Uterus (tissue), 3 donors: ENCODE measurements at regions not wholly inside any gene's neighbourhood (a gene's known extent, or its start where the extent isn't known, plus 50 kb on each side); places are given as distances from the start of the nearest gene placed in this dataset.
"Not testable (repeated sequence)": the region's sequence is repeated elsewhere in the genome, so short reads cannot be mapped to it uniquely, and the experiment has no call there.

ENCODE experiments used
- DNase-seq, 2 donors: peaks; one replicate each; pipeline ENCODE4 v3.0.0-alpha.2; 2019 to 2020
- H3K27ac ChIP-seq, 2 donors: fragments of 200-600 bp; sonication (generic); 1 replicate in 1 of 2; 2 replicates in 1 of 2; pipeline ENCODE4 v1.5.1; 2016 to 2018
- H3K27me3 ChIP-seq, 2 donors: fragments of 200-600 bp; sonication (generic); one replicate each; pipeline ENCODE4 v1.5.1; 2018 to 2019; ENCODE audit warnings: control low read depth in 1 of 2
- H3K36me3 ChIP-seq, 2 donors: fragments of 200-600 bp; sonication (generic); one replicate each; pipeline ENCODE4 v1.5.1; 2019; ENCODE audit warnings: control low read depth in 1 of 2
- H3K4me1 ChIP-seq, 2 donors: fragments of 200-600 bp; sonication (generic); one replicate each; pipeline ENCODE4 v1.5.1; 2018 to 2019; ENCODE audit warnings: control low read depth in 1 of 2
- H3K4me3 ChIP-seq, 2 donors: fragments of 200-600 bp; sonication (generic); 1 replicate in 1 of 2; 2 replicates in 1 of 2; pipeline ENCODE4 v1.5.1; 2018 to 2019; ENCODE audit warnings: mild to moderate bottlenecking in 1 of 2
- H3K9me3 ChIP-seq, 2 donors: fragments of 200-600 bp; sonication (generic); one replicate each; pipeline ENCODE4 v1.5.1; 2019; ENCODE audit warnings: control low read depth in 1 of 2
- CTCF ChIP-seq, 4 experiments: fragments of 200-600 bp in 2 of 4; fragments of 450-650 bp in 2 of 4; sonication (generic) in 2 of 4; IDR thresholded peaks; one replicate each; pipeline ENCODE4 v1.5.1; 2016 to 2019; ENCODE audit warnings: antibody characterized with exemption in 4 of 4, mild to moderate bottlenecking in 2 of 4, moderate library complexity in 1 of 4
- POLR2A ChIP-seq, 2 donors: fragments of 450-650 bp; IDR thresholded peaks; one replicate each; pipeline ENCODE4 v1.6.1; 2016; ENCODE audit warnings: antibody characterized with exemption in 2 of 2, mild to moderate bottlenecking in 1 of 2, moderate library complexity in 1 of 2
- intact Hi-C: fragments of 100-400 bp; cut with DNase I; formaldehyde crosslinking; loops from one replicate; pipeline ENCODE4 v1.15.1; 2023; ENCODE audit warnings: low total_unique reads
- donor health status: DM: yes; HTN: yes; CAD: no.

GRCh38 chr4:132479543-132479942, 669.6 kb upstream of the PCDH10 start:
- no peak overlapping the region for H3K27ac ChIP-seq
- no peaks in the 10 kb centered on the region for H3K4me1 ChIP-seq
- DNase-seq: no peak
- no peaks in the 10 kb centered on the region for H3K9me3 ChIP-seq
- TF ChIP-seq CTCF (IDR thresholded peaks at IDR 0.05): no peak
- TF ChIP-seq POLR2A (IDR thresholded peaks at IDR 0.05): no peak
- no peaks in the 10 kb centered on the region for H3K36me3 ChIP-seq
- intact Hi-C loops: no loop called here
- no peak overlapping the region for H3K4me3 ChIP-seq
- H3K27me3 ChIP-seq: no peaks in the 10 kb centered on the region

GRCh38 chr4:132488555-132488954, 660.5 kb upstream of the PCDH10 start:
- Histone ChIP-seq H3K4me1 (no peaks in the 10 kb centered on the region), H3K27me3 (no peaks in the 10 kb centered on the region), H3K36me3 (no peaks in the 10 kb centered on the region), H3K27ac (no peak overlapping the region), H3K4me3 (no peak overlapping the region), H3K9me3 (no peaks in the 10 kb centered on the region)
- TF ChIP-seq CTCF (IDR thresholded peaks at IDR 0.05) (no peak), POLR2A (IDR thresholded peaks at IDR 0.05) (no peak)
- DNase-seq: no peak
- intact Hi-C loops: no loop called here

- H3K4me3 ChIP-seq: no peak overlapping the region
- H3K4me1 ChIP-seq: no peaks in the 10 kb centered on the region
- no peak for TF ChIP-seq CTCF (IDR thresholded peaks at IDR 0.05)
- H3K36me3 ChIP-seq: no peaks in the 10 kb centered on the region
- no peak for DNase-seq
- H3K9me3 ChIP-seq: no peaks in the 10 kb centered on the region
- intact Hi-C loops: no loop called here
- no peak overlapping the region for H3K27ac ChIP-seq
- H3K27me3 ChIP-seq: no peaks in the 10 kb centered on the region
Measured at GRCh38 chr4:132493476-132493875, 655.6 kb upstream of the PCDH10 start.

- H3K27me3 ChIP-seq, H3K36me3 ChIP-seq, DNase-seq, H3K4me3 ChIP-seq, H3K9me3 ChIP-seq, H3K27ac ChIP-seq, H3K4me1 ChIP-seq, intact Hi-C loops: not testable (repeated sequence)
Measured at GRCh38 chr4:132495267-132495812, 653.8 kb upstream of the PCDH10 start.

GRCh38 chr4:132498215-132498614, 650.9 kb upstream of the PCDH10 start:
- DNase-seq: no peak
- Histone ChIP-seq H3K9me3 (no peaks in the 10 kb centered on the region), H3K36me3 (no peaks in the 10 kb centered on the region), H3K4me1 (no peaks in the 10 kb centered on the region), H3K4me3 (no peak overlapping the region), H3K27me3 (no peaks in the 10 kb centered on the region), H3K27ac (no peak overlapping the region)
- no peak for TF ChIP-seq POLR2A (IDR thresholded peaks at IDR 0.05)
- TF ChIP-seq CTCF (IDR thresholded peaks at IDR 0.05): no peak
- intact Hi-C loops: no loop called here

GRCh38 chr4:132502096-132502552, 647.0 kb upstream of the PCDH10 start:
- Histone ChIP-seq H3K4me3 (no peak overlapping the region), H3K36me3 (no peaks in the 10 kb centered on the region), H3K4me1 (no peaks in the 10 kb centered on the region), H3K27me3 (no peaks in the 10 kb centered on the region), H3K9me3 (no peaks in the 10 kb centered on the region), H3K27ac (no peak overlapping the region)
- TF ChIP-seq CTCF (IDR thresholded peaks at IDR 0.05): no peak
- no peak for TF ChIP-seq POLR2A (IDR thresholded peaks at IDR 0.05)
- intact Hi-C loops: no loop called here
- DNase-seq: no peak
